Activated T-helper 9 cell treated with anti-CD3 and anti-CD28 coated beads, Interleukin-2, amount 50 U/mL, for 16 hours (primary cell): ENCODE measurements at regions not wholly inside any gene's neighbourhood (a gene's known extent, or its start where the extent isn't known, plus 50 kb on each side); places are given as distances from the start of the nearest gene placed in this dataset.
"Not testable (repeated sequence)": the region's sequence is repeated elsewhere in the genome, so short reads cannot be mapped to it uniquely, and the experiment has no call there.

Experiments
- DNase-seq: peaks from one replicate; pipeline ENCODE4 v3.0.0-alpha.2; 2020; ENCODE audit warnings: low read depth

- DNase-seq, result no peak
These were observed 147.8 kb upstream of the ATP2B1 start for GRCh38 chr12:89856431-89856830.

- DNase-seq, result no peak
These were observed 140.1 kb upstream of the ATP2B1 start for GRCh38 chr12:89848732-89849131.

DNA sequence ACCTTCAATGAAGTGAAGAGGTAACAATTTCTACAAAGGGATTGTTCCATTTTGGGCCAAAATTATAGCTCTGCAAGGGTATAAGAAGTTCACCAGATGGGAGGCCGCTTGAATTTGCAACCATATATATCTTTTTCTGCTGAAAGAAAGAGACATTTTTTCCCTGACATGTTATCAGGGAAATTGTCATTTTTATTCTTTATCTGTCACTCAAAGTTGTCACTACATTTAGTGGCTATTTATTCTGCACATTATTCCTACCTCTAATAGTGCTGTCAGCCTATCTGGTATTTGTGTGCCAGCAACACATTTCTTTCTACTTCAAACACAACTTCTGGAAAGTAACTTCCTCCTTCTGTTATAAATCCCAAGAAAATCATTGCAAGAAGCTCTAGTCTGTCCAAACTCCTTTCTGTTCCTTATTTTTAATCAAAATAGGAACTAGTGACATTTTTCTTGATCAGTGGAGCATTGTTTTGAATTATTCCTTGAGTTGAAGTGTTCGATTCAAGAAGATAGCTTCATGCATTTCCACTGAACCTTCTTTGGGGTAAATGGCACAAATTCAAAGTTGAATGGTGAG lies 137.9 kb upstream of the ATP2B1 start:
- no peak for DNase-seq

DNA sequence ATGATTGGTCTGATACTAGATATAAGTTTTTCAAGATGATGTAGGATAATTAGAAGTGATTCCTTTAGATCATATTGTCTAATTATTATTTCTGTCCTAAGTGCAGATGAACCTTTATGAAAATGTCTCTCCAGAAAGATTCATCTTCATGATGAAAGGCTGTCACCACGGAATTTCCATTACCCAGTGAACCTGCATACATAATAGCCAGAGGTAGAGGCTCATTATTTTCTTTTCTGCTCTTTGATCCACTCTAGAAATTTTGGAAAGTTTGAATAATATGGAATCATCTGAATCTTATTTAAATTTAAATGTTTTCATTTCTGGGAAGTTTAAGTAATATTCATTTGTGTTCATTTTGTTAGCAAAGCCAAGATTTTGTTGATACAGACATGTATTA lies 137.1 kb upstream of the ATP2B1 start:
- no peak for DNase-seq

GRCh38 chr12:89845366-89845765 lies 136.7 kb upstream of the ATP2B1 start:
- DNase-seq, result no peak

DNA sequence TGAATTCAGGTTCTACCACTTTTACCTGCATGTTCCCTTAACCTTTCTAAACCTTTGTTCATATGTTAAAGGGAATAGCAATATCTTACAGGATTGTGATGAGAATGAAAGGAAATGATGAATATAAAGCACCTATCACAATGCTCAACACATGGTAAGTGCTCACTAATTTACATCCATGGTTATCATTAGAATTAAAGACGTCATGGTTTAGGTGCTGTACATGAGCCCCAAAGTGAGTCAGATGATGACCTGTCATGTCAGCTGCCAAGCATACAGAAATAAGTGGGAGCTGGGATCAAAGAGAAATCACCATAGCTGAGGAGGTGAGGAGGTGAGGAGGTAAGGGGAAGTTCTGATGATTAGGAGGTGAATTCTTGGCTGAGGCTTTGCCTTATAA lies 135.9 kb upstream of the ATP2B1 start:
- no peak for DNase-seq

GRCh38 chr12:89840162-89840922 lies 131.7 kb upstream of the ATP2B1 start:
- DNase-seq, result no peak

DNA sequence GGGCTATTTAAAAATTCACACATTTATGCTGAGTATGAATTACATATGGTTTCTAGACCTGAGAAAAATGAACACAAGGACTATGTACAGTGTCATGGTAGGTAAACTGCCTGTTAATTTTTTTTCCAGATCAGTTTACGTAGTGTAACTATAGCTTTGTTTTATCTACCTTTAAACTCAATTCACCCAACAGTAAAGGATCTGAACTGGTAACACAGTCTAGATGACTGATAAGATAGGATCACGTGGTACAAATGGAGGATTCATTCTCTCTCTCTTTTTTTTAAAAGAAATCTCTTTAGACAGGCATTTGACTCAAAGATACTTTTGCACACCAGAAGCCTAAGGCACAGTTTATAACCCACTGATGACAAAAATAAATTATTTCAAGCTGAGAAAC lies 130.8 kb upstream of the ATP2B1 start:
- DNase-seq, result no peak

- DNase-seq, result no peak
These were observed 130.2 kb upstream of the ATP2B1 start for GRCh38 chr12:89838833-89839232.

GRCh38 chr12:89836026-89836425 lies 127.4 kb upstream of the ATP2B1 start:
- DNase-seq, result no peak

DNA sequence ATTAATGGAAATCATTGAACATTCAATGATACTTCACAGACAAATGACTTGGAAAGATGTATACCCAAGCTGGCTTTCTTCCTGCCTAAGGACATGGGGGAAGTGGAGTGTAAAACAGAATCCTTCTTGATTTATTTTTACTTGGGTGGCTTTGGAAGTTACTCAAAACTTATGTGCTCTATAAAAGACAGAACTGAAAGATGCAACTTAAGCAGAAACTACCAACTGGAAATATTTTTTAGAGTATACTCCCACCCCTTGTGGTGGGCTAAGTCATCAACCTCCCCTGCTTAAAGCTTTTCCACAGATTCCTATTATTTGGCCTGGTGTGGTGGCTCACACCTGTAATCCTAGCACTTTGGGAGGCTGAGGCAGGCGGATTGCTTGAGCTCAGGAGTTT lies 126.0 kb upstream of the ATP2B1 start:
- DNase-seq, result no peak

DNA sequence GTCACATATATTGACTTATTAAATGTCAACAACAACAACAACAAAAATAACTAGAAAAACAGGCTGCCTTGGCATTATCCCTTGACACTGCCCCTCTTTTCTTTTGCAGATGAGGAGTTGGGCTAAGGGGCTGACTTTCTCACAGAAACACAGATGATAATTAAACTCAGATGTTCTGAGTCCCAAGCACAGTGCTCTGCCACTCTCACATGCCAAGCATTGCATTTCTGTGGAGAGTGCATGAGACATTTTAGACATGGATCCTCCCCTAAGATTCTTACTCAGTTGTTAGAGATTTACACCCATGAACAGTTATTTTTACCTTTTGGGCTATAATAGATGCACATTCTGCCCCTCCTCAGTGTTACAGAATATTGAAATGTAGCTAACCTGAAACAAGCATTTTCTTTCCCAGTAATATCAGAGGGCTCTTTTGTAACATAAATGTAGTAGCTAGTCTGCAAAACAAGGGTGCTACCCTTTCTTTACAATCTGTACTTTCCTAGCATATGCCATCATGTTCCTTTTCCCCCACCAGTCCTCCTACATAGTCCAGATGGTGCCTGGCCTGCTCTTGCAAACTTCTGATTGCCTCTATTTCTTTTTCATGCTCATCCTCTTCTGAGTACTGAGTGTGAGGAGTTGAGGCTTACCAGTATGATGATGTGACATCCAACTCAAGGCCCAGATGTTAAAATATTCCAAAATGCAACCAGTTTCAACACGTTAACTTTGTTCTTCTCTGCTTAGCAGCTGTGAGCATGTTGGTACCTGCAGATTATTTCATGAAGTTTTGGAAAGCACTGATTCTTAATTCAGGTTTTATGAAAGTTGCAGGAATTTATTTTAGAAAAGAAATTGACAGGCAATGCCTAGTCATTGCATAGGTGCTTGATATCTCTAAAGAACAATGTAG lies 125.0 kb upstream of the ATP2B1 start:
- DNase-seq, result no peak

- no peak for DNase-seq
These were observed 123.7 kb upstream of the ATP2B1 start for GRCh38 chr12:89832336-89832735.

DNA sequence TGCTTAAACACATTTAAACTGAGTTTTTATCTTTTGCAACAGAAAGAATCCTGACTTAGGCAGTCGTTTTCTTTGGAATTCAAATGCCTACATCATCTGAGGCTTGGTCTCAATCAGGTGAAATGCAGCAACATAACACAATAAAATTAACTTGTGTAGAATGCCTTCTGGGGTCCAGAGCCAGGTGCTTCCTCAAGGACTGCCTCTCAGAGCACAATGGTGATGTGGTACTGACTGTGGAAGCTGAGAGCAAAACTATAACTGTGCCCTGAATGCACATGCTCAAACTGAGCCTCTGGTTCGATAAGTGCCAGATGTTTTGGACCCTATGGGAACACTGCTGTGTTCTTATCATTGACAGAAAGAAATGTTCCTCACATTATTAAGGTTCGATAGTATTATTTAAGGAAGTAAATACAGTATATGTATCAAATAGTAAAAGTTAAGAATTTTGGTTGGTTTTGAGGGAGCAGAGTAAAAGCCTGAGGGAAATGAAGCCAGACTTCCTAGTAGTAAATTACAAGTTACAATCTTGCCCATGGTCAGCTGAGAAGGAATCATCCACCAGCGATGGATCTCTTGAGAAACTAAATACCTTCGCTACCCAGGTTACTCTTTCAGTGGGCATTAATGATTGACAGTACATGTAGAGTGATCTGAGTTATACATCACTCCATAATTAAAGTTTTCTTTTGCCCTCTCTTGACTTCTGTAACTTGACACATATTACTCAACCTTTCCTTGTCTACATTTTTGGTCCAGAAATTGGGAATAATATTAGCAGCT lies 122.9 kb upstream of the ATP2B1 start:
- DNase-seq, result no peak

GRCh38 chr12:89829434-89829975 lies 120.9 kb upstream of the ATP2B1 start:
- no peak for DNase-seq

DNA sequence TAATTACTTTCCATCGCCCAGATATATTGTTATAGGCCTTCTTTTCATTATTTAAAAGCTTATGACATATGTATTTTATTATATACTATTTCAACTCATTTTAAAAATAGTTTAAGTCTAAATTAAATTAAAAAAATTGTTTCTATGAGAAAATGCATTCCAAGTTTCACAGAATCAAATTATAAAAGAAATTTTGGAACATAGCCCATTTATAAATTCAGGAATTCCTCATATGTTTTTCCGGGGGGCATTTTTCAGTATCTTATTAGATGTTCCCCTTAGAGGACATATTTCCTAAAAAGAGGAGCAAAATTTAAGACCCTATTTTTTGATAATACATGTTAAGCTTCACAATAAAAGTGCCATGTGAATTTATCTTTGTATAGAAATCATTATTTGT lies 119.9 kb upstream of the ATP2B1 start:
- no peak for DNase-seq

- no peak for DNase-seq
These were observed 119.0 kb upstream of the ATP2B1 start for GRCh38 chr12:89827592-89827991.

- DNase-seq, result no peak
These were observed 117.8 kb upstream of the ATP2B1 start for GRCh38 chr12:89826468-89826867.

DNA sequence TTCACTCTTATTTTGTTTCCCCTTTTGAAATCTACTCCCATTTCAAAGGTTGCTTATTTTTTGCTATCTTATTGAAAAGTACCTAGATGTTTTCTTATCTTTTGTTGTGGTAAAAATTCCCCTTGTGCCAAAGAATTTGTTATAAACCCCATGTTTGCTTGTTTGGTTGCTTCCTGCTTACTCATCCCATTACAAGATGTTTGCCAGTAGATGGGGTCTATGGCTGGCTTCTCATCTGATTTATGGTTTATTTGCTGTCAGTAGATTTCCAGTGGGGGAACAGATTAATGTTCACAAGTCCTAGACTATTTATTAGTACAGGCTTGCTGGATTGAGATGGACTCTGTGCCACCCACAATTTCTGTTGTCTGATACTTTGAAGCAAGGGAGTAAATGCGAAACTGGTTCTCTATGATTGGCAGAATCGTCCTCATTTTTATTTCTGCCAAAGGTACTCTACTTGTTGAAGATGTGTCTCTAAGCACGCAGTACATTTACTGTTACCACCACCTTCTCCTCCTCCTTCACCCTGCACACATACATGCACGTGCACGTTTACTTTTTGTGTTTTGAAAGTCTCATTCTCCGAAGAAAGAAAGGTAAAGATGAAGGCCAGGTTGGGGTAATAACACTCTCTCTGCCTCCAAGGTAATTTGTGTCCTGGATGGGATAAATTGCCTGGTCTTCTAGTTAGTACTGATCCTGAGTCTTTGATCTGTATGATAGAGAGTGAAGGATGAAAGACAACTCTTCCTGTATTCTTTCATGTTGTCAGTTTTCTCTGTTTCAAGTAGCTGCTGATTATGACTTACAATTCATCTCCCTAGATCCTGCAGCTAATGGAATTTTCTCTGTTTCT lies 117.2 kb upstream of the ATP2B1 start:
- DNase-seq, result no peak

- DNase-seq, result no peak
These were observed 116.2 kb upstream of the ATP2B1 start for GRCh38 chr12:89824822-89825221.

DNA sequence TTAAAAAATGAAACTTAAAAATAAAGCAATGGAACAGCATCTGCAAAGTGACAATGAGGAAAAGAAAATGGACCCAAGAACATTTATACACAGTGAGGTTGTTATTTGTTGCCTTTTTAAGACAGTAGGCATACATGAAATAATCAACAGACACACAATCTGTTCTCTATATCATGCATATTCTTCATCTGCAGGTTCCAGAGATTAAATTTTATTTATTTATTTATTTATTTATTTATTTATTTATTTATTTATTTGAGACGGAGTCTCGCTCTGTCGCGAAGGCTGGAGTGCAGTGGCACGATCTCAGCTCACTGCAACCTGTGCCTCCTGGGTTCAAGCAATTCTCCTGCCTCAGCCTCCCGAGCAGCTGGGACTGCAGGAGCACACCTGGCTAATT lies 114.4 kb upstream of the ATP2B1 start:
- not testable (repeated sequence) for DNase-seq
